ENCODE measurements at regions not wholly inside any gene's neighbourhood (a gene's known extent, or its start where the extent isn't known, plus 50 kb on each side); places are given as distances from the start of the nearest gene placed in this dataset.
"Not testable (repeated sequence)": the region's sequence is repeated elsewhere in the genome, so short reads cannot be mapped to it uniquely, and the experiment has no call there.

DNA sequence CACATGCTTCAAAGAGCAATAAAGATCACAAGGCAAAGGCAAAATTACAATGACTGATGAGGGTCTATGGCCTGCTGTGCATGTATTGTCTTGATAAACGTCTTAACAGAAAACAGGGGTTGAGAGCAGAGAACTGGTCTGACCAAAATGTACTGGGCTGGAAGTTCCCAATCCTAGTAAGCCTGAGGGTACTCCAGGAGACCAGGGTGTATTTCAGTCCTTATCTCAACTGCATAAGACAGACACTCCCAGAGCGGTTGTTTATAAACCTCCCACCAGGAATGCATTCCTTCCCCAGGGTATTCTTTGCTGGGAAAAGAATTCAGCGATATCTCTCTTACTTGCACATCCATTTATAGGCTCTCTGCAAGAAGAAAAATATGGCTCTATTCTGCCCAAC lies 521.8 kb upstream of the GNPDA2 start:
- TF ChIP-seq, protein P1, sequence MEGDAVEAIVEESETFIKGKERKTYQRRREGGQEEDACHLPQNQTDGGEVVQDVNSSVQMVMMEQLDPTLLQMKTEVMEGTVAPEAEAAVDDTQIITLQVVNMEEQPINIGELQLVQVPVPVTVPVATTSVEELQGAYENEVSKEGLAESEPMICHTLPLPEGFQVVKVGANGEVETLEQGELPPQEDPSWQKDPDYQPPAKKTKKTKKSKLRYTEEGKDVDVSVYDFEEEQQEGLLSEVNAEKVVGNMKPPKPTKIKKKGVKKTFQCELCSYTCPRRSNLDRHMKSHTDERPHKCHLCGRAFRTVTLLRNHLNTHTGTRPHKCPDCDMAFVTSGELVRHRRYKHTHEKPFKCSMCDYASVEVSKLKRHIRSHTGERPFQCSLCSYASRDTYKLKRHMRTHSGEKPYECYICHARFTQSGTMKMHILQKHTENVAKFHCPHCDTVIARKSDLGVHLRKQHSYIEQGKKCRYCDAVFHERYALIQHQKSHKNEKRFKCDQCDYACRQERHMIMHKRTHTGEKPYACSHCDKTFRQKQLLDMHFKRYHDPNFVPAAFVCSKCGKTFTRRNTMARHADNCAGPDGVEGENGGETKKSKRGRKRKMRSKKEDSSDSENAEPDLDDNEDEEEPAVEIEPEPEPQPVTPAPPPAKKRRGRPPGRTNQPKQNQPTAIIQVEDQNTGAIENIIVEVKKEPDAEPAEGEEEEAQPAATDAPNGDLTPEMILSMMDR (IDR thresholded peaks at IDR 0.05; ENCODE audit: low read depth, low read length, poor library complexity, severe bottlenecking), result not testable (repeated sequence)
- not testable (repeated sequence) for TF ChIP-seq EZH2phosphoT487 (IDR thresholded peaks at IDR 0.05; ENCODE audit: borderline replicate concordance, low read length)

Data from DOHH2 (cell line).